ENCODE measurements at regions not wholly inside any gene's neighbourhood (a gene's known extent, or its start where the extent isn't known, plus 50 kb on each side); places are given as distances from the start of the nearest gene placed in this dataset.

GRCh38 chr2:183837157-183837556, 712.9 kb downstream of the NUP35 start:
- no peak for TF ChIP-seq CTCF (IDR thresholded peaks at IDR 0.05 in 2 of 3, conservative IDR thresholded peaks at IDR 0.05 in 1 of 3; ENCODE audit: borderline replicate concordance in 1 of 3, insufficient read depth in 1 of 3, low read depth in 2 of 3, low read length in 2 of 3)
- TF ChIP-seq EGR1 (IDR thresholded peaks at IDR 0.05; ENCODE audit: low read depth): no peak
- TF ChIP-seq POLR2A (IDR thresholded peaks at IDR 0.05; ENCODE audit: borderline replicate concordance, extremely low read depth, insufficient read depth, insufficient read length): no peak
